Neural cell (in vitro differentiated cells): ENCODE measurements at regions not wholly inside any gene's neighbourhood (a gene's known extent, or its start where the extent isn't known, plus 50 kb on each side); places are given as distances from the start of the nearest gene placed in this dataset.

Experiments used
- H2AFZ ChIP-seq: fragments of 200-600, 300-800 bp; sonication (generic), shearing (Covaris generic); 2 replicates; pipeline ENCODE4 v1.6.0; 2014; ENCODE audit warnings: low read depth, mild to moderate bottlenecking, antibody characterized with exemption, low read length, moderate library complexity
- H3F3A ChIP-seq: fragments of 200-600 bp; shearing (Covaris generic); 2 replicates; pipeline ENCODE4 v1.6.1; 2016; ENCODE audit warnings: mild to moderate bottlenecking, moderate library complexity, mixed read lengths, antibody characterized with exemption, low read length; ENCODE audit not compliant: insufficient read depth, poor library complexity, severe bottlenecking
- H3K27ac ChIP-seq: fragments of 200-600, 300-800 bp; sonication (generic), shearing (Covaris generic); 2 replicates; pipeline ENCODE4 v1.5.1; 2014; ENCODE audit warnings: mild to moderate bottlenecking, low read length, moderate library complexity
- H3K27me3 ChIP-seq: fragments of 300-800, 200-600 bp; sonication (generic), shearing (Covaris generic); 2 replicates; pipeline ENCODE4 v1.6.0; 2014; ENCODE audit warnings: mild to moderate bottlenecking, low read depth, low read length, moderate library complexity; ENCODE audit not compliant: insufficient read depth
- H3K36me3 ChIP-seq: fragments of 300-800, 200-600 bp; sonication (generic), shearing (Covaris generic); 2 replicates; pipeline ENCODE4 v1.5.1; 2014; ENCODE audit warnings: mild to moderate bottlenecking, antibody characterized with exemption, low read length, moderate library complexity; ENCODE audit not compliant: insufficient read depth
- H3K4me2 ChIP-seq: fragments of 300-800, 200-600 bp; sonication (generic), shearing (Covaris generic); 2 replicates; pipeline ENCODE4 v1.6.0; 2014; ENCODE audit warnings: mild to moderate bottlenecking, low read length
- H3K4me3 ChIP-seq: fragments of 300-800, 200-600 bp; sonication (generic), shearing (Covaris generic); 2 replicates; pipeline ENCODE4 v1.5.1; 2014; ENCODE audit warnings: mild to moderate bottlenecking, low read length, moderate library complexity
- H3K79me2 ChIP-seq: fragments of 200-600 bp; shearing (Covaris generic); replicated peaks from 2 replicates; pipeline ENCODE4 v1.6.0; 2014; ENCODE audit warnings: mild to moderate bottlenecking, low read length, moderate library complexity; ENCODE audit not compliant: insufficient read depth
- H3K9ac ChIP-seq: fragments of 300-800, 200-600 bp; sonication (generic), shearing (Covaris generic); 2 replicates; pipeline ENCODE4 v1.6.1; 2016; ENCODE audit warnings: mild to moderate bottlenecking, low read length, mixed read lengths
- H3K9me2 ChIP-seq: fragments of 200-600 bp; shearing (Covaris generic); 2 replicates; pipeline ENCODE4 v1.6.1; 2016; ENCODE audit warnings: mild to moderate bottlenecking, low read length, mixed read lengths; ENCODE audit not compliant: insufficient read depth
- H3K9me3 ChIP-seq: fragments of 200-600, 300-800 bp; sonication (generic), shearing (Covaris generic); 2 replicates; pipeline ENCODE4 v1.6.1; 2016; ENCODE audit warnings: mild to moderate bottlenecking, mixed run types, low read length, moderate library complexity, mixed read lengths
- H4K20me1 ChIP-seq: fragments of 200-600 bp; shearing (Covaris generic); 2 replicates; pipeline ENCODE4 v1.6.1; 2016; ENCODE audit warnings: mild to moderate bottlenecking, mixed run types; ENCODE audit not compliant: insufficient read depth
- EP300 ChIP-seq: fragments of 450-650 bp; conservative IDR thresholded peaks from 2 replicates; pipeline ENCODE4 v1.6.1; 2014; ENCODE audit warnings: antibody characterized with exemption, mild to moderate bottlenecking, moderate library complexity; ENCODE audit not compliant: poor library complexity, severe bottlenecking
- EZH2 ChIP-seq: fragments of 200-600, 300-800 bp; shearing (Covaris generic), sonication (generic); IDR thresholded peaks from 2 replicates; pipeline ENCODE4 v1.6.1; 2014; ENCODE audit warnings: antibody characterized with exemption, low read length, borderline replicate concordance, mild to moderate bottlenecking; ENCODE audit not compliant: insufficient read depth, poor library complexity, severe bottlenecking
- MXI1 ChIP-seq: fragments of 450-650 bp; conservative IDR thresholded peaks from 2 replicates; pipeline ENCODE4 v1.6.1; 2014; ENCODE audit warnings: antibody characterized with exemption, mild to moderate bottlenecking; ENCODE audit not compliant: poor library complexity, severe bottlenecking
- POLR2AphosphoS5 ChIP-seq: IDR thresholded peaks from 2 replicates; pipeline ENCODE4 v1.6.1; 2012
- RAD21 ChIP-seq: fragments of 450-650 bp; conservative IDR thresholded peaks from 2 replicates; pipeline ENCODE4 v1.6.1; 2014; ENCODE audit warnings: antibody characterized with exemption, mild to moderate bottlenecking, moderate library complexity
- SMC3 ChIP-seq: fragments of 450-650 bp; conservative IDR thresholded peaks from 2 replicates; pipeline ENCODE4 v1.6.1; 2014; ENCODE audit warnings: antibody characterized with exemption, mild to moderate bottlenecking, moderate library complexity; ENCODE audit not compliant: poor library complexity
- TAF1 ChIP-seq: IDR thresholded peaks from 2 replicates; pipeline ENCODE4 v1.6.1; 2012; ENCODE audit warnings: low read depth
- TF ChIP-seq, protein P1 (sequence below): fragments of 450-650 bp; IDR thresholded peaks from 2 replicates; pipeline ENCODE4 v1.5.1; 2014; ENCODE audit warnings: antibody characterized with exemption, mild to moderate bottlenecking, moderate library complexity; ENCODE audit not compliant: poor library complexity, severe bottlenecking
- TF ChIP-seq, protein P2 (sequence below): IDR thresholded peaks from 2 replicates; pipeline ENCODE4 v1.6.1; 2012; ENCODE audit warnings: borderline replicate concordance

DNA sequence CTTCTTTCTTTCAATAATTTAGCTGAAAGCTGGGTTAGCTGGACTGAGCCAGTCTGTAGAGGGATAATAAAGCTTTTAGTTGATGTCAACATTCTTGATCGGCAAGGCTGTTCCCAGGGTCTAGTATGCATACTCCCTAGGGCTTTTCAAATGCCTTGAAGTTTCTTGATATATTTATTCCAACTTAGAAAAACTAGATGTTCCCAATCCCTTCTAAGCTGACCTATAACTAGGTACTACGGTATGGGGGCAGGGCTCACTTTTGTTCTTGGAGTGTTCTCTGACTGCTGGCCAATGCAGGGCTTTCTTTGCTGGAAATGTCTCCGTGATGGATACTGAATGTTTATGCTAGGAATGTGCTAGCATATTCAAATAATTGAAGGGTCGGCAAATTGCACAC is 258.6 kb upstream of the TANK start:
- H3K4me2 ChIP-seq: no peak overlapping the region
- H2AFZ ChIP-seq: no peak overlapping the region
- H3K27me3 ChIP-seq: no peaks in the 10 kb centered on the region
- TF ChIP-seq SMC3 (no peak), MXI1 (no peak), EP300 (no peak), TAF1 (no peak), EZH2 (no peak), RAD21 (no peak), POLR2AphosphoS5 (no peak)
- TF ChIP-seq, protein P1, sequence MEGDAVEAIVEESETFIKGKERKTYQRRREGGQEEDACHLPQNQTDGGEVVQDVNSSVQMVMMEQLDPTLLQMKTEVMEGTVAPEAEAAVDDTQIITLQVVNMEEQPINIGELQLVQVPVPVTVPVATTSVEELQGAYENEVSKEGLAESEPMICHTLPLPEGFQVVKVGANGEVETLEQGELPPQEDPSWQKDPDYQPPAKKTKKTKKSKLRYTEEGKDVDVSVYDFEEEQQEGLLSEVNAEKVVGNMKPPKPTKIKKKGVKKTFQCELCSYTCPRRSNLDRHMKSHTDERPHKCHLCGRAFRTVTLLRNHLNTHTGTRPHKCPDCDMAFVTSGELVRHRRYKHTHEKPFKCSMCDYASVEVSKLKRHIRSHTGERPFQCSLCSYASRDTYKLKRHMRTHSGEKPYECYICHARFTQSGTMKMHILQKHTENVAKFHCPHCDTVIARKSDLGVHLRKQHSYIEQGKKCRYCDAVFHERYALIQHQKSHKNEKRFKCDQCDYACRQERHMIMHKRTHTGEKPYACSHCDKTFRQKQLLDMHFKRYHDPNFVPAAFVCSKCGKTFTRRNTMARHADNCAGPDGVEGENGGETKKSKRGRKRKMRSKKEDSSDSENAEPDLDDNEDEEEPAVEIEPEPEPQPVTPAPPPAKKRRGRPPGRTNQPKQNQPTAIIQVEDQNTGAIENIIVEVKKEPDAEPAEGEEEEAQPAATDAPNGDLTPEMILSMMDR: no peak
- TF ChIP-seq, protein P2, sequence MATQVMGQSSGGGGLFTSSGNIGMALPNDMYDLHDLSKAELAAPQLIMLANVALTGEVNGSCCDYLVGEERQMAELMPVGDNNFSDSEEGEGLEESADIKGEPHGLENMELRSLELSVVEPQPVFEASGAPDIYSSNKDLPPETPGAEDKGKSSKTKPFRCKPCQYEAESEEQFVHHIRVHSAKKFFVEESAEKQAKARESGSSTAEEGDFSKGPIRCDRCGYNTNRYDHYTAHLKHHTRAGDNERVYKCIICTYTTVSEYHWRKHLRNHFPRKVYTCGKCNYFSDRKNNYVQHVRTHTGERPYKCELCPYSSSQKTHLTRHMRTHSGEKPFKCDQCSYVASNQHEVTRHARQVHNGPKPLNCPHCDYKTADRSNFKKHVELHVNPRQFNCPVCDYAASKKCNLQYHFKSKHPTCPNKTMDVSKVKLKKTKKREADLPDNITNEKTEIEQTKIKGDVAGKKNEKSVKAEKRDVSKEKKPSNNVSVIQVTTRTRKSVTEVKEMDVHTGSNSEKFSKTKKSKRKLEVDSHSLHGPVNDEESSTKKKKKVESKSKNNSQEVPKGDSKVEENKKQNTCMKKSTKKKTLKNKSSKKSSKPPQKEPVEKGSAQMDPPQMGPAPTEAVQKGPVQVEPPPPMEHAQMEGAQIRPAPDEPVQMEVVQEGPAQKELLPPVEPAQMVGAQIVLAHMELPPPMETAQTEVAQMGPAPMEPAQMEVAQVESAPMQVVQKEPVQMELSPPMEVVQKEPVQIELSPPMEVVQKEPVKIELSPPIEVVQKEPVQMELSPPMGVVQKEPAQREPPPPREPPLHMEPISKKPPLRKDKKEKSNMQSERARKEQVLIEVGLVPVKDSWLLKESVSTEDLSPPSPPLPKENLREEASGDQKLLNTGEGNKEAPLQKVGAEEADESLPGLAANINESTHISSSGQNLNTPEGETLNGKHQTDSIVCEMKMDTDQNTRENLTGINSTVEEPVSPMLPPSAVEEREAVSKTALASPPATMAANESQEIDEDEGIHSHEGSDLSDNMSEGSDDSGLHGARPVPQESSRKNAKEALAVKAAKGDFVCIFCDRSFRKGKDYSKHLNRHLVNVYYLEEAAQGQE: no peak
- H3K27ac ChIP-seq: no peak overlapping the region
- no peaks in the 10 kb centered on the region for H4K20me1 ChIP-seq
- H3K9ac ChIP-seq: no peak overlapping the region
- H3K36me3 ChIP-seq: no peaks in the 10 kb centered on the region
- no peaks in the 10 kb centered on the region for H3K9me2 ChIP-seq
- no peaks in the 10 kb centered on the region for H3F3A ChIP-seq
- no peak overlapping the region for H3K4me3 ChIP-seq
- no peaks in the 10 kb centered on the region for H3K79me2 ChIP-seq
- H3K9me3 ChIP-seq: no peaks in the 10 kb centered on the region

- Histone ChIP-seq H2AFZ (no peak overlapping the region), H3K9me3 (no peaks in the 10 kb centered on the region), H3K4me2 (no peak overlapping the region), H3K27ac (no peak overlapping the region), H3K9me2 (no peaks in the 10 kb centered on the region), H3K9ac (no peak overlapping the region), H3K4me3 (no peak overlapping the region), H3K79me2 (no peaks in the 10 kb centered on the region), H3F3A (no peaks in the 10 kb centered on the region), H4K20me1 (no peaks in the 10 kb centered on the region), H3K36me3 (no peaks in the 10 kb centered on the region), H3K27me3 (no peaks in the 10 kb centered on the region)
- no peak for TF ChIP-seq MXI1
- no peak for TF ChIP-seq RAD21
- TF ChIP-seq EP300: no peak
- no peak for TF ChIP-seq SMC3
Observed at GRCh38 chr2:160905862-160906261, 254.4 kb upstream of the TANK start.

GRCh38 chr2:160906878-160907277 is 253.3 kb upstream of the TANK start:
- no peak overlapping the region for H3K4me2 ChIP-seq

More at GRCh38 chr2:160906878-160907277, 253.3 kb upstream of the TANK start:
- Histone ChIP-seq H3K4me3 (no peak overlapping the region), H3K9me2 (no peaks in the 10 kb centered on the region), H3K27me3 (no peaks in the 10 kb centered on the region), H4K20me1 (no peaks in the 10 kb centered on the region), H3K36me3 (no peaks in the 10 kb centered on the region), H3K9ac (no peak overlapping the region), H3K79me2 (no peaks in the 10 kb centered on the region), H3K9me3 (no peaks in the 10 kb centered on the region), H2AFZ (no peak overlapping the region), H3F3A (no peaks in the 10 kb centered on the region), H3K27ac (no peak overlapping the region)
- TF ChIP-seq RAD21 (no peak), SMC3 (no peak), EP300 (no peak), EZH2 (no peak)
- TF ChIP-seq, protein P1: no peak
- TF ChIP-seq, protein P2: no peak
